Embryonic facial prominence (tissue), 1 donor: ENCODE measurements at regions not wholly inside any gene's neighbourhood (a gene's known extent, or its start where the extent isn't known, plus 50 kb on each side); places are given as distances from the start of the nearest gene placed in this dataset.
A peak's percentile ranks its signal among the peaks of the same experiment; 100 is the strongest.

ENCODE experiments used
- DNase-seq: peaks from one replicate; pipeline ENCODE4 v3.0.0-alpha.2; 2016; ENCODE audit errors: extremely low spot score

GRCh38 chr10:78297997-78298396, 264.3 kb downstream of the RPS24 start:
- DNase-seq, result no peak

- no peak for DNase-seq
Observed at GRCh38 chr10:78298835-78299234, 265.2 kb downstream of the RPS24 start.

- no peak for DNase-seq
Observed at GRCh38 chr10:78299851-78300468, 266.3 kb downstream of the RPS24 start.

- no peak for DNase-seq
Observed at GRCh38 chr10:78300526-78300925, 266.9 kb downstream of the RPS24 start.

- DNase-seq, result no peak
Observed at GRCh38 chr10:78301481-78301880, 267.8 kb downstream of the RPS24 start.

GRCh38 chr10:78301891-78302738, 268.5 kb downstream of the RPS24 start:
- DNase-seq, result no peak

GRCh38 chr10:78302739-78302988, 269.0 kb downstream of the RPS24 start:
- DNase-seq, result no peak

- DNase-seq, result peak; percentile 64
Observed at GRCh38 chr10:78302989-78303854, 269.6 kb downstream of the RPS24 start.

GRCh38 chr10:78304091-78305045, 270.7 kb downstream of the RPS24 start:
- no peak for DNase-seq

- no peak for DNase-seq
Observed at GRCh38 chr10:78305311-78305710, 271.6 kb downstream of the RPS24 start.

GRCh38 chr10:78306358-78306757, 272.7 kb downstream of the RPS24 start:
- no peak for DNase-seq

GRCh38 chr10:78307576-78307975, 273.9 kb downstream of the RPS24 start:
- no peak for DNase-seq

- DNase-seq, result no peak
Observed at GRCh38 chr10:78309536-78310237, 276.0 kb downstream of the RPS24 start.

- DNase-seq, result no peak
Observed at GRCh38 chr10:78310481-78311080, 276.9 kb downstream of the RPS24 start.

GRCh38 chr10:78312197-78313047, 278.8 kb downstream of the RPS24 start:
- no peak for DNase-seq

GRCh38 chr10:78313048-78313381, 279.4 kb downstream of the RPS24 start:
- DNase-seq, result no peak

GRCh38 chr10:78313636-78314035, 280.0 kb downstream of the RPS24 start:
- DNase-seq, result no peak

GRCh38 chr10:78314651-78315050, 281.0 kb downstream of the RPS24 start:
- no peak for DNase-seq

GRCh38 chr10:78316451-78316931, 282.8 kb downstream of the RPS24 start:
- no peak for DNase-seq
